ENCODE measurements at regions not wholly inside any gene's neighbourhood (a gene's known extent, or its start where the extent isn't known, plus 50 kb on each side); places are given as distances from the start of the nearest gene placed in this dataset.

- TF ChIP-seq ZSCAN18 (CRISPR knock-in tag; IDR thresholded peaks at IDR 0.05) (no peak), FOXK1 (CRISPR knock-in tag; IDR thresholded peaks at IDR 0.05) (no peak), PREB (CRISPR knock-in tag; IDR thresholded peaks at IDR 0.05; ENCODE audit: borderline replicate concordance) (no peak), ZNF416 (CRISPR knock-in tag; IDR thresholded peaks at IDR 0.05) (no peak), NFATC4 (CRISPR knock-in tag; IDR thresholded peaks at IDR 0.05) (no peak)
These were observed 143.9 kb downstream of the OR2K2 start (continued) for GRCh38 chr9:111186021-111186530.

GRCh38 chr9:111180811-111181210, 142.5 kb upstream of the LPAR1 start:
- H3K27me3 Mint-ChIP-seq (ENCODE audit: low read depth): no peaks in the 10 kb centered on the region
- ChIA-PET CTCF (no interaction called here), POLR2A (no interaction called here)
- TF ChIP-seq NFYB (CRISPR knock-in tag; conservative IDR thresholded peaks at IDR 0.05; ENCODE audit: low read depth) (no peak), FOXP4 (CRISPR knock-in tag; IDR thresholded peaks at IDR 0.05) (no peak), GABPB1 (CRISPR knock-in tag; IDR thresholded peaks at IDR 0.05) (no peak), ATF3 (CRISPR knock-in tag; conservative IDR thresholded peaks at IDR 0.05) (no peak), NR2C2 (CRISPR knock-in tag; IDR thresholded peaks at IDR 0.05) (no peak), ZSCAN18 (CRISPR knock-in tag; IDR thresholded peaks at IDR 0.05) (no peak), ZNF416 (CRISPR knock-in tag; IDR thresholded peaks at IDR 0.05) (no peak), CDX4 (CRISPR knock-in tag; IDR thresholded peaks at IDR 0.05; ENCODE audit: borderline replicate concordance) (no peak), JUN (CRISPR knock-in tag; IDR thresholded peaks at IDR 0.05) (no peak), ATF6 (CRISPR knock-in tag; IDR thresholded peaks at IDR 0.05) (no peak), SOX15 (CRISPR knock-in tag; IDR thresholded peaks at IDR 0.05) (no peak), AR (CRISPR knock-in tag; IDR thresholded peaks at IDR 0.05) (no peak), CBFB (CRISPR knock-in tag; IDR thresholded peaks at IDR 0.05; ENCODE audit: low read depth) (no peak), ZMAT4 (CRISPR knock-in tag; IDR thresholded peaks at IDR 0.05) (no peak), E2F4 (CRISPR knock-in tag; IDR thresholded peaks at IDR 0.05; ENCODE audit: borderline replicate concordance, low read depth) (no peak), SMAD3 (CRISPR knock-in tag; IDR thresholded peaks at IDR 0.05; ENCODE audit: borderline replicate concordance) (no peak), ELF4 (CRISPR knock-in tag; IDR thresholded peaks at IDR 0.05; ENCODE audit: low read depth) (no peak), USF2 (CRISPR knock-in tag; IDR thresholded peaks at IDR 0.05) (no peak), SMAD4 (CRISPR knock-in tag; IDR thresholded peaks at IDR 0.05) (no peak)
- no peak for ATAC-seq
- H3K36me3 Mint-ChIP-seq: no peaks in the 10 kb centered on the region
- H3K4me3 Mint-ChIP-seq: no peak overlapping the region
- no peak overlapping the region for H3K27ac Mint-ChIP-seq
- H3K9me3 Mint-ChIP-seq: peaks cover 5% of the 10 kb centered on the region
- DNase-seq (ENCODE audit: low spot score): no peak
- H3K4me1 Mint-ChIP-seq: peaks cover 13% of the 10 kb centered on the region
